HEK293T (cell line): ENCODE measurements at regions not wholly inside any gene's neighbourhood (a gene's known extent, or its start where the extent isn't known, plus 50 kb on each side); places are given as distances from the start of the nearest gene placed in this dataset.

Source experiments
- CTCF ChIA-PET: fragments of 350-600 bp; formaldehyde crosslinking; extraction: SDS; loops from one replicate; lab custom pipeline; 2021; ENCODE audit warnings: antibody characterized with exemption, inconsistent platforms; lab: Yijun Ruan, JAX
- POLR2A ChIA-PET: fragments of 350-600 bp; formaldehyde crosslinking; extraction: SDS; loops from one replicate; lab custom pipeline; 2020; ENCODE audit warnings: antibody characterized with exemption, inconsistent platforms; lab: Yijun Ruan, JAX
- DNase-seq: peaks from one replicate; pipeline ENCODE4 v3.0.0; 2012; ENCODE audit warnings: mixed read lengths; ENCODE audit errors: extremely low spot score
- ARNT ChIP-seq: fragments of 450-650 bp; IDR thresholded peaks from 2 replicates; pipeline ENCODE4 v1.6.1; 2017; ENCODE audit warnings: mild to moderate bottlenecking
- BHLHE40 ChIP-seq: fragments of 450-650 bp; IDR thresholded peaks from 2 replicates; pipeline ENCODE4 v1.6.1; 2016; ENCODE audit warnings: mild to moderate bottlenecking, moderate library complexity, borderline replicate concordance
- CTBP1 ChIP-seq: fragments of 450-650 bp; IDR thresholded peaks from 2 replicates; pipeline ENCODE4 v1.6.1; 2016; ENCODE audit warnings: borderline replicate concordance
- ELF4 ChIP-seq: fragments of 450-650 bp; IDR thresholded peaks from 2 replicates; pipeline ENCODE4 v1.6.1; 2017; ENCODE audit warnings: antibody characterized with exemption
- FOXA1 ChIP-seq: fragments of 450-650 bp; IDR thresholded peaks from 2 replicates; pipeline ENCODE4 v1.6.1; 2016; ENCODE audit warnings: mild to moderate bottlenecking
- FOXK2 ChIP-seq: fragments of 450-650 bp; IDR thresholded peaks from 2 replicates; pipeline ENCODE4 v1.6.1; 2016; ENCODE audit warnings: mild to moderate bottlenecking
- FOXM1 ChIP-seq: fragments of 450-650 bp; IDR thresholded peaks from 2 replicates; pipeline ENCODE4 v1.6.1; 2017; ENCODE audit warnings: mild to moderate bottlenecking, borderline replicate concordance
- HDGF ChIP-seq: fragments of 450-650 bp; IDR thresholded peaks from 2 replicates; pipeline ENCODE4 v1.6.1; 2017; ENCODE audit warnings: antibody characterized with exemption, borderline replicate concordance
- L3MBTL2 ChIP-seq: fragments of 450-650 bp; conservative IDR thresholded peaks from 2 replicates; pipeline ENCODE4 v1.6.1; 2016; ENCODE audit warnings: mild to moderate bottlenecking
- LEF1 ChIP-seq: fragments of 450-650 bp; IDR thresholded peaks from 2 replicates; pipeline ENCODE4 v1.6.1; 2017; ENCODE audit warnings: mild to moderate bottlenecking, borderline replicate concordance
- NFRKB ChIP-seq: fragments of 450-650 bp; IDR thresholded peaks from 2 replicates; pipeline ENCODE4 v1.6.1; 2016; ENCODE audit warnings: mild to moderate bottlenecking, moderate library complexity
- PKNOX1 ChIP-seq: fragments of 450-650 bp; IDR thresholded peaks from 2 replicates; pipeline ENCODE4 v1.6.1; 2016
- SP1 ChIP-seq: fragments of 450-650 bp; IDR thresholded peaks from 2 replicates; pipeline ENCODE4 v1.6.1; 2017
- SUZ12 ChIP-seq: fragments of 450-650 bp; IDR thresholded peaks from 2 replicates; pipeline ENCODE4 v1.6.1; 2016; ENCODE audit warnings: mild to moderate bottlenecking
- TARDBP ChIP-seq: fragments of 450-650 bp; IDR thresholded peaks from 2 replicates; pipeline ENCODE4 v1.6.1; 2016
- ZNF384 ChIP-seq: fragments of 450-650 bp; IDR thresholded peaks from 2 replicates; pipeline ENCODE4 v1.6.1; 2016

GRCh38 chr10:20443094-20443493 is 454.0 kb downstream of the NEBL start:
- POLR2A ChIA-PET: no interaction called here
- DNase-seq: no peak
- CTCF ChIA-PET: no interaction called here
- TF ChIP-seq CTBP1 (no peak), ARNT (no peak), PKNOX1 (no peak), SUZ12 (no peak), L3MBTL2 (no peak), HDGF (no peak), SP1 (no peak), BHLHE40 (no peak), NFRKB (no peak), FOXK2 (no peak), ZNF384 (no peak), FOXM1 (no peak), ELF4 (no peak), TARDBP (no peak), FOXA1 (no peak), LEF1 (no peak)

- DNase-seq: no peak
- no peak for TF ChIP-seq ARNT
- TF ChIP-seq FOXM1: no peak
- TF ChIP-seq LEF1: no peak
- TF ChIP-seq SUZ12: no peak
- TF ChIP-seq CTBP1: no peak
- TF ChIP-seq HDGF: no peak
- TF ChIP-seq PKNOX1: no peak
- TF ChIP-seq L3MBTL2: no peak
- no peak for TF ChIP-seq FOXK2
- no peak for TF ChIP-seq FOXA1
- no peak for TF ChIP-seq SP1
- no peak for TF ChIP-seq NFRKB
- no peak for TF ChIP-seq ELF4
- CTCF ChIA-PET: no interaction called here
- POLR2A ChIA-PET: no interaction called here
These were observed 467.4 kb downstream of the NEBL start for GRCh38 chr10:20429742-20430141.

DNA sequence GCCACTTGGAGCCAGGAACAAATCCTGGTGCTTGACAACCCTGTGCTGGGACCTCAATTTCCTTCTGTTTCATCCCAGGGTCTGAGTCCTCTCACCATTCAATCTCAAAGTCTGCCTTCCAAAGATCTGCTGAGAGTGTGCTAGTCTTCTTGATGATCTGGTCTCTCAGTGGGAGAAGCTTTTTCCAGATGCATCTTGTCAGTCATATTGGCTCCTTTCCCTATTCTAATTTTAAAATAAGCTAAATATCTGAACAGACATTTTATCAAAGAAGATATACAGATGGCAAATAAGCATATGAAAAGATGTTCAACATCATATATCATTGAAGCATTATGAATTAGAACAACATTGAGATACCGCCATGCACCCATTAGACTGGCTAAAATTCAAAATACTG is 469.3 kb downstream of the NEBL start:
- POLR2A ChIA-PET: no interaction called here
- TF ChIP-seq LEF1 (no peak), ZNF384 (no peak), SUZ12 (no peak), FOXM1 (no peak), BHLHE40 (no peak), TARDBP (no peak), NFRKB (no peak), FOXA1 (no peak), SP1 (no peak), ARNT (no peak), HDGF (no peak)
- CTCF ChIA-PET: no interaction called here
- DNase-seq: no peak

DNA sequence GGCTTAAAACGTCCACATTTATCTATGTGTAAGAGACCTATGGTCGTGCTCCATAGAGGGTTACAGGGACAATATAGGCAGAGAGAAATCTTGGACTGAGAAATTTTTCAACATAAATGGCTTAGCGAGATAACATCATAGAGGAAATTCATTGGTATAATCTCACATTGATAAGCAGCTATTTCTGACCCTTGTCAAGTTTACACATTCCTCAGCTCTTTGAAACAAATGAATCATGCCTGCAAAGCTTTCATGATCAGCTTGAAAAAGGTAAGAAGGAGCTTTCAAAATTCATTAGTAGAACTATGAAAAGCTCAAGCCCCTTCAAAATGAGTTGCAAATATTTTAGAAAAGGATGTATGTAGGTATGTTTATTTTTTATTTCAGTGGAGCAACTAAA is 478.8 kb downstream of the NEBL start:
- CTCF ChIA-PET: no interaction called here
- no peak for DNase-seq
- POLR2A ChIA-PET: no interaction called here
- TF ChIP-seq SUZ12: no peak
- TF ChIP-seq CTBP1: no peak
- no peak for TF ChIP-seq ZNF384
- no peak for TF ChIP-seq TARDBP
- TF ChIP-seq BHLHE40: no peak

GRCh38 chr10:20417791-20418190 is 479.3 kb downstream of the NEBL start:
- no peak for TF ChIP-seq LEF1
- POLR2A ChIA-PET: no interaction called here
- CTCF ChIA-PET: no interaction called here
- DNase-seq: no peak

DNA sequence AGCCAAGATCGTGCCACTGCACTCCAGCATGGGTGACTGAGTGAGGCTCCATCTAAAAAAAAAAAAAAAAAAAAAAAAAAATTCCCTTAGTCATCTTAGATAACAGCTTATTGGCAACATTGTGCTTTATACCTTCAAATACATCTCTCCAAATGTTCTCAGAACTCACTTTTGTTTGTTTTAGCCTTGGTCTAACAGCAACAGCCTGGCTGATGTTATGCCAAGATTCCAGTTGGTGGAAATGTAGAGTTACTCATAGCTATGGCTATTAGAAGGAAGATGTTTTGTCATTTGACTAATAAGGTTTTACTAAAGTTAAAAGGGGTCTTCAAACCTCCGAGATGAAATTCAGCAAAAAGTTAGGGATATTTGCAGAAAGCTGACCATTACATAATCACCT is 481.4 kb downstream of the NEBL start:
- CTCF ChIA-PET: no interaction called here

GRCh38 chr10:20407357-20407756 is 489.8 kb downstream of the NEBL start:
- ChIA-PET POLR2A (no interaction called here), CTCF (no interaction called here)
- no peak for TF ChIP-seq FOXM1
- DNase-seq: no peak

More for the DNA sequence above, 481.4 kb downstream of the NEBL start:
- POLR2A ChIA-PET: no interaction called here
- TF ChIP-seq HDGF: no peak
- TF ChIP-seq FOXK2: no peak
- no peak for TF ChIP-seq ZNF384
- TF ChIP-seq FOXM1: no peak
- no peak for TF ChIP-seq L3MBTL2
- TF ChIP-seq CTBP1: no peak
- TF ChIP-seq NFRKB: no peak
- no peak for TF ChIP-seq ELF4
- no peak for TF ChIP-seq SUZ12
- no peak for TF ChIP-seq BHLHE40
- no peak for TF ChIP-seq FOXA1
- TF ChIP-seq LEF1: no peak
- DNase-seq: no peak
